Prostate gland (tissue), 2 donors: ENCODE measurements at regions not wholly inside any gene's neighbourhood (a gene's known extent, or its start where the extent isn't known, plus 50 kb on each side); places are given as distances from the start of the nearest gene placed in this dataset.
"Not testable (repeated sequence)": the region's sequence is repeated elsewhere in the genome, so short reads cannot be mapped to it uniquely, and the experiment has no call there.

ENCODE experiments used
- DNase-seq: peaks from one replicate; pipeline ENCODE4 v3.0.0-alpha.2; 2019; ENCODE audit warnings: low spot score
- H3K27ac ChIP-seq, 2 donors: fragments of 200-600 bp; sonication (generic); 2 replicates each; pipeline ENCODE4 v1.5.1; 2017 to 2019
- H3K27me3 ChIP-seq: fragments of 200-600 bp; sonication (generic); replicated peaks from 2 replicates; pipeline ENCODE4 v1.5.1; 2019; ENCODE audit not compliant: insufficient read depth
- H3K36me3 ChIP-seq, 2 donors: fragments of 200-600 bp; sonication (generic); 1 replicate in 1 of 2; 2 replicates in 1 of 2; pipeline versions ENCODE4 v1.5.1 to v1.8.1; 2017 to 2019
- H3K4me1 ChIP-seq: fragments of 200-600 bp; sonication (generic); replicated peaks from 2 replicates; pipeline ENCODE4 v1.5.1; 2019
- H3K4me3 ChIP-seq, 2 donors: fragments of 200-600 bp; sonication (generic); 2 replicates each; pipeline ENCODE4 v1.5.1; 2017 to 2019
- H3K9me3 ChIP-seq: fragments of 200-600 bp; sonication (generic); 2 replicates; pipeline ENCODE4 v1.5.1; 2017
- CTCF ChIP-seq, 4 experiments: fragments of 200-600 bp in 2 of 4; fragments of 450-650 bp in 2 of 4; sonication (generic) in 2 of 4; IDR thresholded peaks; 1 replicate in 3 of 4; 2 replicates in 1 of 4; pipeline ENCODE4 v1.5.1; 2016 to 2019; ENCODE audit warnings: antibody characterized with exemption in 4 of 4, mild to moderate bottlenecking in 2 of 4, moderate library complexity in 2 of 4
- POLR2A ChIP-seq: fragments of 450-650 bp; IDR thresholded peaks from one replicate; pipeline ENCODE4 v1.6.1; 2016; ENCODE audit warnings: antibody characterized with exemption, mild to moderate bottlenecking
- POLR2AphosphoS5 ChIP-seq: sonication (generic); formaldehyde crosslinking; IDR thresholded peaks from one replicate; pipeline ENCODE4 v1.6.1; 2017; ENCODE audit warnings: antibody characterized with exemption
- WGBS: methylation state at CpG from one replicate; pipeline ENCODE4 v1.1.5; 2018; 5-methylcytosine and 5-hydroxymethylcytosine counted together
- intact Hi-C: fragments of 100-400 bp; cut with DNase I; formaldehyde crosslinking; loops from one replicate; pipeline ENCODE4 v1.14.2; 2022
- small RNA-seq, 2 donors: library from RNA; depleted of rRNA; stranded (forward); fragments of <200 nt; gene quantifications; one replicate each; pipeline ENCODE3, GENCODE V24; 2016

DNA sequence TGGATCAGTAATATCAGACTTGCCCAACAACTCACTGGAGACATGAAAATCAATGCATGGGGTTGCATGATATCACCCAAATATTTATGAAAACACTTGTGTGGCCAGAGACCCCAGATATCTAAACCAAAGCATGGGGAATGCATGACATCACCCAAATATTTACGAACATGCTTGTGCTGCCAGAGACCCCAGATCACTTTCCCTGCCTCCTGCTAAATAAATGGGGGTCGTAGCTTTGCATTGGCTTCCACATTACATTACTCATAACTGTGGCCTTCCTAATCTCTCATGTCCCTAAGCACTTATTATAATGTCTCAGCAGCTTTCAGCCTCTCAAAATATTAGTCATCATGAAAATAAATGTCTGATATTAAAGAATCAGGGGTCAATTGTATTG is 838.0 kb upstream of the DEFB115 start:
- Histone ChIP-seq H3K4me1 (no peaks in the 10 kb centered on the region), H3K9me3 (no peaks in the 10 kb centered on the region), H3K4me3 (no peak overlapping the region), H3K27me3 (no peaks in the 10 kb centered on the region), H3K27ac (no peak overlapping the region), H3K36me3 (no peaks in the 10 kb centered on the region)
- WGBS = 55% methylated on average over 2 of the region's 2 CpGs
- TF ChIP-seq CTCF (IDR thresholded peaks at IDR 0.05) (no peak), POLR2A (no peak), POLR2AphosphoS5 (no peak)
- DNase-seq = no peak
- intact Hi-C loops = no loop called here

DNA sequence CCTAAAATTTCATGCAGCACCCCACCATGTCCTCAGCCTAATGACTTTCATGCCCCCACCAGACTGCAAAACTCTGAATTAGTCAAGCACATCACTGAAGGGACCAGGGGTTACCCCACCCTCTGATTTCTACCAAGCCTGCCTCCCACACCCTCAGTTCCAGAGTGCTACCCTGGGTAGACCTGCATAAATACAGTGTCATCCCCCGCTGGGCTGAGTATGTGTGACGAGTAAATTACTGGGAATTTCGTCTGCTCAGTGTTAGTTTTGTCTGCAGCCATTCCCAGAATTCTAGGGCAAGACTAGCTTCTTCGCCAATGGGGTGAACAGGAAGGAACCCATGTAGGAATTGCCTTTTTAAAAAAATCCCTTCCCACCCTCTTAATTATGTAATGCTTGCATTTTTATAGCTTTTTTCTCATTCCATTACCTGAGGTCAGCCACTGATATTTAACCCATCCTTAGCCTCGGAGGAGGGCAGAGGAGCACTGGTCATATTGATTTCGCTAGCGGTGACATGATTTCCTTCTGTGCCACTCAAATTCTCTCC is 837.5 kb upstream of the DEFB115 start:
- H3K27ac ChIP-seq, H3K36me3 ChIP-seq, H3K4me1 ChIP-seq, H3K9me3 ChIP-seq, DNase-seq, H3K4me3 ChIP-seq, intact Hi-C loops, H3K27me3 ChIP-seq: not testable (repeated sequence)
- WGBS = 63% methylated on average over 7 of the region's 7 CpGs

Small RNA genes lying in the stretch of these regions (small RNA-seq; reads per million reads assigned to genes)
- gene CFTRP3 (0 reads per million in 2 donors), gene MLLT10P1 (0 reads per million in 2 donors), gene RF00019 (0 reads per million in 2 donors)
